WTC11 (cell line): ENCODE measurements at regions not wholly inside any gene's neighbourhood (a gene's known extent, or its start where the extent isn't known, plus 50 kb on each side); places are given as distances from the start of the nearest gene placed in this dataset.

Experiments used
- ATAC-seq: fragments of 200-7000 bp; cut with Tn5 transposase; 2 replicates; pipeline ENCODE4 v1.10.0; 2021; ENCODE audit warnings: mild to moderate bottlenecking, moderate library complexity
- CTCF ChIA-PET: fragments of 300-600 bp; sonication (Branson Sonifier 250); formaldehyde crosslinking; loops from one replicate; lab custom pipeline; 2021; ENCODE audit warnings: antibody characterized with exemption; lab: Charles Lee
- POLR2A ChIA-PET: fragments of 350-600 bp; sonication (Branson Sonifier 250); formaldehyde crosslinking; loops from one replicate; lab custom pipeline; 2021; ENCODE audit warnings: antibody characterized with exemption; lab: Charles Lee
- DNase-seq: peaks from one replicate; pipeline ENCODE4 v3.0.0; 2021; ENCODE audit warnings: low spot score
- H3K27ac Mint-ChIP-seq: 2 replicates; pipeline ENCODE4 v1.8.0; 2021; ENCODE audit warnings: mixed read lengths
- H3K27me3 Mint-ChIP-seq: 2 replicates; pipeline ENCODE4 v1.8.0; 2021; ENCODE audit warnings: low read depth, mild to moderate bottlenecking, moderate library complexity, mixed read lengths
- H3K36me3 Mint-ChIP-seq: 2 replicates; pipeline ENCODE4 v1.8.0; 2021; ENCODE audit warnings: mixed read lengths
- H3K4me1 Mint-ChIP-seq: 2 replicates; pipeline ENCODE4 v1.8.0; 2022; ENCODE audit warnings: mixed read lengths
- H3K4me3 Mint-ChIP-seq: 2 replicates; pipeline ENCODE4 v1.8.0; 2021; ENCODE audit warnings: mild to moderate bottlenecking, moderate library complexity, mixed read lengths
- H3K9me3 Mint-ChIP-seq: 2 replicates; pipeline ENCODE4 v1.8.0; 2021; ENCODE audit warnings: mixed read lengths
- AR ChIP-seq: fragments of 250-450 bp; sonication (Bioruptor Pico); IDR thresholded peaks from 2 replicates; pipeline ENCODE4 v1.9.0; 2021; ENCODE audit warnings: mild to moderate bottlenecking
- CBFB ChIP-seq: sonication (generic); formaldehyde crosslinking; IDR thresholded peaks from 2 replicates; pipeline ENCODE4 v1.8.1; 2022; ENCODE audit warnings: mild to moderate bottlenecking, low read depth, missing genetic modification reagents
- CREB1 ChIP-seq: sonication (generic); formaldehyde crosslinking; IDR thresholded peaks from 2 replicates; pipeline ENCODE4 v1.8.0; 2023; ENCODE audit warnings: mild to moderate bottlenecking, missing genetic modification reagents
- ELF4 ChIP-seq: sonication (generic); formaldehyde crosslinking; IDR thresholded peaks from 2 replicates; pipeline ENCODE4 v1.8.1; 2022; ENCODE audit warnings: low read depth, mild to moderate bottlenecking, moderate library complexity, missing genetic modification reagents
- FOXP1 ChIP-seq: sonication (generic); formaldehyde crosslinking; IDR thresholded peaks from 2 replicates; pipeline ENCODE4 v1.8.0; 2022; ENCODE audit warnings: missing genetic modification reagents, mild to moderate bottlenecking, moderate library complexity, borderline replicate concordance
- GABPB1 ChIP-seq: sonication (generic); formaldehyde crosslinking; IDR thresholded peaks from 2 replicates; pipeline ENCODE4 v1.8.1; 2023; ENCODE audit warnings: mild to moderate bottlenecking, missing genetic modification reagents
- GTF2I ChIP-seq: fragments of 250-450 bp; sonication (Bioruptor Pico); conservative IDR thresholded peaks from 2 replicates; pipeline ENCODE4 v1.4.0; 2021; ENCODE audit warnings: mild to moderate bottlenecking
- IRF2 ChIP-seq: sonication (generic); formaldehyde crosslinking; IDR thresholded peaks from 2 replicates; pipeline ENCODE4 v1.8.0; 2022; ENCODE audit warnings: low read depth, missing genetic modification reagents, borderline replicate concordance
- MLX ChIP-seq: sonication (generic); formaldehyde crosslinking; IDR thresholded peaks from 2 replicates; pipeline ENCODE4 v1.8.1; 2023; ENCODE audit warnings: mild to moderate bottlenecking, missing genetic modification reagents, moderate library complexity
- NR1H2 ChIP-seq: sonication (generic); formaldehyde crosslinking; IDR thresholded peaks from 2 replicates; pipeline ENCODE4 v1.9.0; 2021; ENCODE audit warnings: mild to moderate bottlenecking, moderate library complexity, missing genetic modification reagents
- PRDM15 ChIP-seq: sonication (generic); formaldehyde crosslinking; IDR thresholded peaks from 2 replicates; pipeline ENCODE4 v1.8.0; 2022; ENCODE audit warnings: missing genetic modification reagents
- PREB ChIP-seq: sonication (generic); formaldehyde crosslinking; IDR thresholded peaks from 2 replicates; pipeline ENCODE4 v1.8.1; 2022; ENCODE audit warnings: mild to moderate bottlenecking, missing genetic modification reagents, moderate library complexity, borderline replicate concordance
- SOX15 ChIP-seq: fragments of 250-450 bp; sonication (Bioruptor Pico); IDR thresholded peaks from 2 replicates; pipeline ENCODE4 v1.9.0; 2021; ENCODE audit warnings: mild to moderate bottlenecking
- STAT6 ChIP-seq: sonication (generic); formaldehyde crosslinking; conservative IDR thresholded peaks from 2 replicates; pipeline ENCODE4 v1.8.1; 2023; ENCODE audit warnings: mild to moderate bottlenecking, low read depth, missing genetic modification reagents, moderate library complexity
- TCF7 ChIP-seq: sonication (generic); formaldehyde crosslinking; IDR thresholded peaks from 2 replicates; pipeline ENCODE4 v1.8.0; 2022; ENCODE audit warnings: mild to moderate bottlenecking, low read depth, missing genetic modification reagents, moderate library complexity
- ZNF416 ChIP-seq: fragments of 250-450 bp; sonication (Bioruptor Pico); IDR thresholded peaks from 2 replicates; pipeline ENCODE4 v1.9.0; 2021; ENCODE audit warnings: mild to moderate bottlenecking, inconsistent platforms
- ZNF423 ChIP-seq: fragments of 250-450 bp; sonication (Bioruptor Pico); IDR thresholded peaks from 2 replicates; pipeline ENCODE4 v2.1.2; 2022; ENCODE audit warnings: mild to moderate bottlenecking, moderate library complexity
- ZSCAN18 ChIP-seq: fragments of 250-450 bp; sonication (Bioruptor Pico); IDR thresholded peaks from 2 replicates; pipeline ENCODE4 v2.1.2; 2022; ENCODE audit warnings: mild to moderate bottlenecking, moderate library complexity

GRCh38 chr18:54032412-54032811 lies 192.1 kb downstream of the MBD2 start:
- DNase-seq: no peak
- ATAC-seq: no peak
- Mint-ChIP-seq H3K27me3 (no peaks in the 10 kb centered on the region), H3K36me3 (no peaks in the 10 kb centered on the region), H3K27ac (no peak overlapping the region), H3K9me3 (peaks cover 3% of the 10 kb centered on the region; the same call in 1 of the 2 replicates), H3K4me3 (no peak overlapping the region), H3K4me1 (peaks cover 8% of the 10 kb centered on the region)
- no peak for TF ChIP-seq FOXP1 (CRISPR knock-in tag)
- TF ChIP-seq ZSCAN18: no peak
- no peak for TF ChIP-seq CREB1 (CRISPR knock-in tag)
- TF ChIP-seq IRF2: no peak
- ChIA-PET POLR2A (no interaction called here), CTCF (interaction anchor here (0.9 to 1.8 kb wide), 3 partner anchors 95 to 346 kb away, joined by 3 to 5 read pairs (median 3); no protein-coding TSS in a partner anchor)

- Mint-ChIP-seq H3K4me1 (peaks cover 8% of the 10 kb centered on the region), H3K36me3 (no peaks in the 10 kb centered on the region), H3K27me3 (no peaks in the 10 kb centered on the region), H3K4me3 (no peak overlapping the region), H3K27ac (no peak overlapping the region), H3K9me3 (peaks cover 3% of the 10 kb centered on the region; the same call in 1 of the 2 replicates)
- POLR2A ChIA-PET: no interaction called here
- no peak for DNase-seq
- no peak for TF ChIP-seq ELF4 (CRISPR knock-in tag)
- no peak for TF ChIP-seq ZNF416 (CRISPR knock-in tag)
- no peak for TF ChIP-seq TCF7
- TF ChIP-seq SOX15 (CRISPR knock-in tag): no peak
- TF ChIP-seq GTF2I (CRISPR knock-in tag): no peak
- TF ChIP-seq CBFB (CRISPR knock-in tag): no peak
- TF ChIP-seq GABPB1 (CRISPR knock-in tag): no peak
- no peak for TF ChIP-seq AR (CRISPR knock-in tag)
- TF ChIP-seq PREB (CRISPR knock-in tag): no peak
- TF ChIP-seq NR1H2 (CRISPR knock-in tag): no peak
- TF ChIP-seq STAT6 (CRISPR knock-in tag): no peak
- TF ChIP-seq ZNF423 (CRISPR knock-in tag): no peak
- no peak for TF ChIP-seq PRDM15 (CRISPR knock-in tag)
- TF ChIP-seq MLX: no peak
- CTCF ChIA-PET: interaction anchor here (1.8 kb wide), 1 partner anchor 97 kb away, joined by 5 read pairs; no protein-coding TSS in a partner anchor
- no peak for ATAC-seq
Measured at GRCh38 chr18:54031243-54031642, 193.2 kb downstream of the MBD2 start.
